ENCODE measurements at regions not wholly inside any gene's neighbourhood (a gene's known extent, or its start where the extent isn't known, plus 50 kb on each side); places are given as distances from the start of the nearest gene placed in this dataset.

- no peak for TF ChIP-seq EZH2 (IDR thresholded peaks at IDR 0.05; ENCODE audit: borderline replicate concordance, insufficient read depth, low read depth, low read length, poor library complexity, severe bottlenecking)
- TF ChIP-seq CTCF (IDR thresholded peaks at IDR 0.05): no peak
- H3K4me1 ChIP-seq (ENCODE audit: control insufficient read depth in 2 of 2, insufficient read depth in 2 of 2, low read length in 2 of 2): no peaks in the 10 kb centered on the region
- no peaks in the 10 kb centered on the region for H3K9me3 ChIP-seq (ENCODE audit: control extremely low read depth in 1 of 3, control insufficient read depth in 2 of 3, insufficient read depth in 1 of 3, low read length in 2 of 3)
- no peak for ATAC-seq (ENCODE audit: low read depth)
- H3K4me3 ChIP-seq (ENCODE audit: control extremely low read depth in 1 of 5, extremely low read depth in 1 of 5, insufficient read depth in 1 of 5, low read depth in 2 of 5, low read length in 4 of 5): no peak overlapping the region
- no peak for DNase-seq
- Mint-ChIP-seq H3K27me3 (no peaks in the 10 kb centered on the region), H3K27ac (no peak overlapping the region), H3K4me3 (no peak overlapping the region), H3K9me3 (ENCODE audit: insufficient read depth) (no peaks in the 10 kb centered on the region), H3K4me1 (no peaks in the 10 kb centered on the region)
- ChIA-PET CTCF (no interaction called here), POLR2A (no interaction called here)
- H3K36me3 ChIP-seq (replicated peaks in 1 of 2; ENCODE audit: control extremely low read depth in 1 of 2, control insufficient read depth in 1 of 2, extremely low read depth in 1 of 2, insufficient read depth in 2 of 2, low read length in 1 of 2): no peaks in the 10 kb centered on the region
- no peak overlapping the region for H3K9ac ChIP-seq (ENCODE audit: low read length)
- H3K27me3 ChIP-seq (replicated peaks in 1 of 4; ENCODE audit: control extremely low read depth in 1 of 4, control insufficient read depth in 3 of 4, insufficient read depth in 4 of 4, low read length in 3 of 4): no peaks in the 10 kb centered on the region
- H3K79me2 ChIP-seq (ENCODE audit: control insufficient read depth, insufficient read depth, low read length): no peaks in the 10 kb centered on the region
- WGBS (ENCODE audit: insufficient coverage): no CpG with 5 or more reads among the region's 1 CpG
- H4K20me1 ChIP-seq (ENCODE audit: control insufficient read depth, insufficient read depth, low read length, poor library complexity, severe bottlenecking): no peaks in the 10 kb centered on the region
- intact Hi-C loops (cut with micrococcal nuclease): no loop called here
- H2AFZ ChIP-seq (ENCODE audit: insufficient read depth, low read depth, low read length, poor library complexity, severe bottlenecking): no peak overlapping the region
- H3K27ac ChIP-seq (ENCODE audit: low read length in 2 of 2): no peak overlapping the region
- no peak overlapping the region for H3K4me2 ChIP-seq (replicated peaks; ENCODE audit: low read depth, low read length, poor library complexity, severe bottlenecking)
Measured at GRCh38 chr4:166670341-166670740, 564.0 kb downstream of the SPOCK3 start.

GRCh38 chr4:166673911-166674310 is 560.4 kb downstream of the SPOCK3 start:
- ATAC-seq (ENCODE audit: low read depth) (no peak), DNase-seq (no peak)
- no peak overlapping the region for H3K4me3 Mint-ChIP-seq
- TF ChIP-seq EZH2 (IDR thresholded peaks at IDR 0.05; ENCODE audit: borderline replicate concordance, insufficient read depth, low read depth, low read length, poor library complexity, severe bottlenecking): no peak
- no peak for TF ChIP-seq CTCF (IDR thresholded peaks at IDR 0.05)
- no peaks in the 10 kb centered on the region for H3K9me3 Mint-ChIP-seq (ENCODE audit: insufficient read depth)
- Histone ChIP-seq H3K27ac (ENCODE audit: low read length in 2 of 2) (no peak overlapping the region), H2AFZ (ENCODE audit: insufficient read depth, low read depth, low read length, poor library complexity, severe bottlenecking) (no peak overlapping the region), H3K36me3 (replicated peaks in 1 of 2; ENCODE audit: control extremely low read depth in 1 of 2, control insufficient read depth in 1 of 2, extremely low read depth in 1 of 2, insufficient read depth in 2 of 2, low read length in 1 of 2) (no peaks in the 10 kb centered on the region), H3K4me3 (ENCODE audit: control extremely low read depth in 1 of 5, extremely low read depth in 1 of 5, insufficient read depth in 1 of 5, low read depth in 2 of 5, low read length in 4 of 5) (no peak overlapping the region), H3K79me2 (ENCODE audit: control insufficient read depth, insufficient read depth, low read length) (no peaks in the 10 kb centered on the region), H3K4me1 (ENCODE audit: control insufficient read depth in 2 of 2, insufficient read depth in 2 of 2, low read length in 2 of 2) (no peaks in the 10 kb centered on the region), H4K20me1 (ENCODE audit: control insufficient read depth, insufficient read depth, low read length, poor library complexity, severe bottlenecking) (no peaks in the 10 kb centered on the region), H3K27me3 (replicated peaks in 1 of 4; ENCODE audit: control extremely low read depth in 1 of 4, control insufficient read depth in 3 of 4, insufficient read depth in 4 of 4, low read length in 3 of 4) (no peaks in the 10 kb centered on the region), H3K4me2 (replicated peaks; ENCODE audit: low read depth, low read length, poor library complexity, severe bottlenecking) (no peak overlapping the region), H3K9me3 (ENCODE audit: control extremely low read depth in 1 of 3, control insufficient read depth in 2 of 3, insufficient read depth in 1 of 3, low read length in 2 of 3) (no peaks in the 10 kb centered on the region), H3K9ac (ENCODE audit: low read length) (no peak overlapping the region)
- no CpG with 5 or more reads among the region's 1 CpG for WGBS (ENCODE audit: insufficient coverage)
- no peaks in the 10 kb centered on the region for H3K27me3 Mint-ChIP-seq
- CTCF ChIA-PET: no interaction called here
- POLR2A ChIA-PET: no interaction called here
- no peaks in the 10 kb centered on the region for H3K4me1 Mint-ChIP-seq
- no peak overlapping the region for H3K27ac Mint-ChIP-seq
- intact Hi-C loops (cut with micrococcal nuclease): no loop called here
